CD14-positive monocyte (primary cell): ENCODE measurements at regions not wholly inside any gene's neighbourhood (a gene's known extent, or its start where the extent isn't known, plus 50 kb on each side); places are given as distances from the start of the nearest gene placed in this dataset.

ENCODE experiments used
- DNase-seq, 3 donors: peaks; one replicate each; pipeline ENCODE4 v3.0.0-alpha.2; 2011 to 2022
- H2AFZ ChIP-seq: 2 replicates; pipeline ENCODE4 v1.6.0; 2012; ENCODE audit warnings: mild to moderate bottlenecking, low read depth, low read length, inconsistent platforms; ENCODE audit not compliant: insufficient read depth, poor library complexity, severe bottlenecking
- H3K27ac ChIP-seq, 2 donors: 1 replicate in 1 of 2; 2 replicates in 1 of 2; pipeline ENCODE4 v1.5.1; 2012 to 2013; ENCODE audit warnings: low read length in 2 of 2, control low read depth in 1 of 2, inconsistent platforms in 1 of 2, low read depth in 1 of 2, mild to moderate bottlenecking in 1 of 2
- H3K27me3 ChIP-seq, 2 donors: one replicate each; pipeline versions ENCODE4 v1.6.0 to v1.6.1; 2011 to 2013; ENCODE audit warnings: low read length in 2 of 2; ENCODE audit not compliant: control insufficient read depth in 2 of 2, insufficient read depth in 2 of 2
- H3K36me3 ChIP-seq, 2 donors: replicated peaks in 1 of 2; 1 replicate in 1 of 2; 2 replicates in 1 of 2; pipeline versions ENCODE4 v1.5.1 to v1.6.1; 2012 to 2013; ENCODE audit warnings: low read length in 2 of 2, control low read depth in 1 of 2, inconsistent platforms in 1 of 2, mild to moderate bottlenecking in 1 of 2; ENCODE audit not compliant: insufficient read depth in 2 of 2, control insufficient read depth in 1 of 2
- H3K4me1 ChIP-seq, 2 donors: 1 replicate in 1 of 2; 2 replicates in 1 of 2; pipeline versions ENCODE4 v1.5.1 to v1.6.1; 2012 to 2013; ENCODE audit warnings: low read length in 2 of 2, control low read depth in 1 of 2, inconsistent platforms in 1 of 2, mild to moderate bottlenecking in 1 of 2, moderate library complexity in 1 of 2; ENCODE audit not compliant: insufficient read depth in 2 of 2, control insufficient read depth in 1 of 2
- H3K4me2 ChIP-seq: replicated peaks from 2 replicates; pipeline ENCODE3; 2012; ENCODE audit warnings: low read length, moderate library complexity, mild to moderate bottlenecking; ENCODE audit not compliant: poor library complexity, severe bottlenecking; ENCODE audit errors: extremely low read depth
- H3K4me3 ChIP-seq, 3 experiments: fragments of 200-600 bp in 1 of 3; sonication (generic) in 1 of 3; replicated peaks in 1 of 3; 1 replicate in 2 of 3; 2 replicates in 1 of 3; pipeline ENCODE4 v1.5.1; 2011 to 2013; ENCODE audit warnings: low read length in 3 of 3, mild to moderate bottlenecking in 3 of 3, control low read depth in 2 of 3, low read depth in 2 of 3, inconsistent platforms in 1 of 3, moderate library complexity in 1 of 3
- H3K79me2 ChIP-seq: 2 replicates; pipeline ENCODE4 v1.6.0; 2012; ENCODE audit warnings: mild to moderate bottlenecking, control low read depth, inconsistent platforms, low read length, moderate library complexity; ENCODE audit not compliant: insufficient read depth
- H3K9ac ChIP-seq: 2 replicates; pipeline ENCODE4 v1.6.0; 2017; ENCODE audit warnings: low read length, mild to moderate bottlenecking; ENCODE audit not compliant: insufficient read depth, poor library complexity, severe bottlenecking
- H3K9me3 ChIP-seq, 2 donors: replicated peaks in 1 of 2; 1 replicate in 1 of 2; 2 replicates in 1 of 2; pipeline versions ENCODE4 v1.5.1 to v1.6.1; 2012 to 2013; ENCODE audit warnings: low read length in 2 of 2, control low read depth in 1 of 2; ENCODE audit not compliant: control insufficient read depth in 1 of 2, insufficient read depth in 1 of 2
- H4K20me1 ChIP-seq: 2 replicates; pipeline ENCODE4 v1.6.0; 2012; ENCODE audit warnings: mild to moderate bottlenecking, low read length, control low read depth, moderate library complexity; ENCODE audit not compliant: insufficient read depth
- H3K27ac Mint-ChIP-seq, 7 donors: one replicate each; pipeline ENCODE4 v1.8.0; 2020; ENCODE audit warnings: mild to moderate bottlenecking in 7 of 7, mixed read lengths in 7 of 7, moderate library complexity in 6 of 7, inconsistent platforms in 2 of 7
- H3K27me3 Mint-ChIP-seq, 3 donors: one replicate each; pipeline ENCODE4 v1.8.0; 2021 to 2022; ENCODE audit warnings: low read depth in 3 of 3, mild to moderate bottlenecking in 3 of 3, mixed read lengths in 3 of 3, moderate library complexity in 3 of 3, inconsistent platforms in 1 of 3
- H3K36me3 Mint-ChIP-seq, 2 donors: one replicate each; pipeline ENCODE4 v1.8.0; 2020; ENCODE audit warnings: mixed read lengths in 2 of 2, inconsistent platforms in 1 of 2, mild to moderate bottlenecking in 1 of 2
- H3K4me1 Mint-ChIP-seq: one replicate; pipeline ENCODE4 v1.8.0; 2020; ENCODE audit warnings: mild to moderate bottlenecking, mixed read lengths
- H3K4me3 Mint-ChIP-seq, 2 donors: one replicate each; pipeline ENCODE4 v1.8.0; 2020; ENCODE audit warnings: mild to moderate bottlenecking in 2 of 2, mixed read lengths in 2 of 2, moderate library complexity in 1 of 2
- H3K9me3 Mint-ChIP-seq, 7 donors: one replicate each; pipeline ENCODE4 v1.8.0; 2020 to 2022; ENCODE audit warnings: mixed read lengths in 7 of 7, mild to moderate bottlenecking in 6 of 7, moderate library complexity in 6 of 7, inconsistent platforms in 2 of 7
- CTCF ChIP-seq: fragments of 200-600 bp; IDR thresholded peaks from one replicate; pipeline ENCODE4 v1.8.0; 2022; ENCODE audit warnings: antibody characterized with exemption, mild to moderate bottlenecking
- WGBS: methylation state at CpG from one replicate; pipeline ENCODE4 v1.1.5; 2013; ENCODE audit warnings: missing lambda C conversion rate; ENCODE audit not compliant: insufficient coverage; 5-methylcytosine and 5-hydroxymethylcytosine counted together
- intact Hi-C, 2 donors: fragments of 100-400 bp; cut with micrococcal nuclease; formaldehyde crosslinking; loops; one replicate each; pipeline versions ENCODE4 v1.15.0 to v1.15.1; 2023

GRCh38 chr2:147150241-147150635 is 694.6 kb upstream of the ACVR2A start:
- peaks cover 17 to 20% of the 10 kb centered on the region in 2 donors for H3K9me3 ChIP-seq
- DNase-seq, result no peak
- no peak overlapping the region for H3K4me2 ChIP-seq
- H2AFZ ChIP-seq, result no peak overlapping the region
- no peaks in the 10 kb centered on the region for H4K20me1 ChIP-seq
- H3K4me3 ChIP-seq, result no peak overlapping the region
- no peak overlapping the region for H3K27ac ChIP-seq
- Mint-ChIP-seq H3K4me1 (no peaks in the 10 kb centered on the region), H3K27ac (no peak overlapping the region), H3K36me3 (no peaks in the 10 kb centered on the region), H3K4me3 (no peak overlapping the region), H3K27me3 (peaks cover 0 to 1% (median 0%) of the 10 kb centered on the region in 3 donors), H3K9me3 (peaks cover 11 to 32% (median 19%) of the 10 kb centered on the region in 7 donors)
- H3K79me2 ChIP-seq, result no peaks in the 10 kb centered on the region
- no peaks in the 10 kb centered on the region for H3K36me3 ChIP-seq
- H3K4me1 ChIP-seq, result no peaks in the 10 kb centered on the region
- H3K9ac ChIP-seq, result no peak overlapping the region
- WGBS, result 97% methylated on average over 3 of the region's 4 CpGs
- no peak for TF ChIP-seq CTCF
- H3K27me3 ChIP-seq, result no peaks in the 10 kb centered on the region
- intact Hi-C loops, result no loop called here

DNA sequence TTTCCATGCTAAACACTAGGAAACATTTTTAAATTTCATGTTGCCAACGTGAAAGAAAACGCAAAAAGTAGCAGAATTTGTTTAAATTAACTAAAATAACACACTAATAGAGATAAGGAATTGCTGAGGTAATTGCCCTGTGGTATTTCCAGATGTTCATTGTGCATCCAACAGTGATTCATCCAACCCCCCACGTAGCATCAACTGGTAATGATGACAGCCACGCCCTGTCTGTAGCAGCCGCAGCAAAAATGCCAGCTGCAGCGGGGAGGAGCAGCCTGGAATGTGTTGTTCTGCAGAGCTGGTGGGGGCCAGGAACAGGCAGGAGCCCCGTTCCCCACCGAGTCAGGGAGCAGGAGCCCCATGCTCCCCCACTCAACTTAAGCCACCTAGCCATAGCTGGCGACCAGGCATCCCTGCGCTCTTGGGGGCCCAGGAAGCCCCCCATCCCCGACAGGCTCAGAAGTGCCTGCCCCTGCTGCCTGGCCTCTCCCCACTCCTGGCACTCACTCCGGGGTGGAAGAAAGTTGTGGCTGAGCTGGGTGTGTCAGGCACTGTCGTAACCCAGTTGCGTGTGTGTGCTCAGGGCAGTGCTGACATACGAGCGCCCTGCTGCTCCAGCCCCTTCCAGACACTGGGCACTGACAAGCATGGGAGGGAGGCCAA is 695.1 kb upstream of the ACVR2A start:
- Histone ChIP-seq H3K36me3 (no peaks in the 10 kb centered on the region), H3K9me3 (peaks cover 17 to 20% of the 10 kb centered on the region in 2 donors), H2AFZ (no peak overlapping the region), H3K9ac (no peak overlapping the region), H3K4me3 (no peak overlapping the region), H3K27me3 (no peaks in the 10 kb centered on the region), H4K20me1 (no peaks in the 10 kb centered on the region), H3K79me2 (no peaks in the 10 kb centered on the region), H3K27ac (no peak overlapping the region), H3K4me2 (no peak overlapping the region), H3K4me1 (no peaks in the 10 kb centered on the region)
- intact Hi-C loops, result no loop called here
- Mint-ChIP-seq H3K27ac (no peak overlapping the region), H3K4me3 (no peak overlapping the region), H3K27me3 (peaks cover 0 to 1% (median 0%) of the 10 kb centered on the region in 3 donors), H3K9me3 (peaks cover 11 to 32% (median 19%) of the 10 kb centered on the region in 7 donors), H3K36me3 (no peaks in the 10 kb centered on the region), H3K4me1 (no peaks in the 10 kb centered on the region)
- WGBS, result 96% methylated on average over 9 of the region's 16 CpGs
- TF ChIP-seq CTCF, result no peak
- no peak for DNase-seq
